ENCODE measurements at regions not wholly inside any gene's neighbourhood (a gene's known extent, or its start where the extent isn't known, plus 50 kb on each side); places are given as distances from the start of the nearest gene placed in this dataset.

GRCh38 chr9:89998633-89999032 is 393.8 kb downstream of the GADD45G start:
- no peak for TF ChIP-seq CTCF (IDR thresholded peaks at IDR 0.05; ENCODE audit: poor library complexity, severe bottlenecking)
- no peak for TF ChIP-seq EZH2 (IDR thresholded peaks at IDR 0.05; ENCODE audit: borderline replicate concordance, insufficient read depth, low read length, poor library complexity, severe bottlenecking)
- no peak for TF ChIP-seq EP300 (conservative IDR thresholded peaks at IDR 0.05; ENCODE audit: poor library complexity, severe bottlenecking)
- no peak for TF ChIP-seq POLR2AphosphoS5 (IDR thresholded peaks at IDR 0.05)
